ENCODE measurements at regions not wholly inside any gene's neighbourhood (a gene's known extent, or its start where the extent isn't known, plus 50 kb on each side); places are given as distances from the start of the nearest gene placed in this dataset.

- TF ChIP-seq USF2 (IDR thresholded peaks at IDR 0.05; ENCODE audit: low read length) (no peak), SIN3A (conservative IDR thresholded peaks at IDR 0.05 in 1 of 2, IDR thresholded peaks at IDR 0.05 in 1 of 2; ENCODE audit: low read depth in 1 of 2, low read length in 2 of 2) (no peak), PHF8 (conservative IDR thresholded peaks at IDR 0.05; ENCODE audit: low read depth, low read length) (no peak), KDM1A (IDR thresholded peaks at IDR 0.05; ENCODE audit: borderline replicate concordance, low read length) (no peak), BRCA1 (IDR thresholded peaks at IDR 0.05; ENCODE audit: low read depth, low read length) (no peak), CHD7 (IDR thresholded peaks at IDR 0.05; ENCODE audit: insufficient replicate concordance, low read length) (no peak)
Measured at GRCh38 chr6:150490586-150490985, 109.1 kb upstream of the PLEKHG1 start (continued).

Measured in H1 (cell line).